GM20000 (cell line): ENCODE measurements at regions not wholly inside any gene's neighbourhood (a gene's known extent, or its start where the extent isn't known, plus 50 kb on each side); places are given as distances from the start of the nearest gene placed in this dataset.

Source experiments
- DNase-seq: peaks from one replicate; pipeline ENCODE4 v3.0.0; 2012; ENCODE audit warnings: low spot score
- CTCF ChIP-seq: IDR thresholded peaks from 2 replicates; pipeline ENCODE4 v1.5.1; 2012; ENCODE audit warnings: mild to moderate bottlenecking, control low read depth; ENCODE audit errors: extremely low read depth, missing control alignments

- TF ChIP-seq CTCF: no peak
Observed at GRCh38 chr14:98507264-98507663, 764.7 kb downstream of the BCL11B start.

DNA sequence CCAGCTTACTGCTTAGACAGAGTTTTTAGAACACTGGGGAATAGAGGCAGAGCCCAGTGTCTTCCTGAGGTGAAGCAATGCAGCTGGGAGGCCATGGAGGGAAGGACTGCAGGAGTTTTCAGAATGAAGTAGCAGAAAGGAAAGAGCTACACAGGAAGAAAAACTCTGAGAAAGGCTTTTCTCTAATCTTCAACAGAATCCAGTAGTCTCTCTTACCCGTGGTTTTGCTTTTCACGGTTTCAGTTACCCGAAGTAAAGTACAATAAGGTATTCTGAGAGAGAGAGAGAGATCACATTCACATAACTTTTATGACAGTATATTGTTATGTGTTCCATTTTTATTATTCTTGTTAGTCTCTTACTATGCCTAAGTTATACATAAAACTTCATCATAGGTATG lies 761.6 kb downstream of the BCL11B start:
- TF ChIP-seq CTCF: no peak
- no peak for DNase-seq

More at GRCh38 chr14:98507264-98507663, 764.7 kb downstream of the BCL11B start:
- DNase-seq: no peak

DNA sequence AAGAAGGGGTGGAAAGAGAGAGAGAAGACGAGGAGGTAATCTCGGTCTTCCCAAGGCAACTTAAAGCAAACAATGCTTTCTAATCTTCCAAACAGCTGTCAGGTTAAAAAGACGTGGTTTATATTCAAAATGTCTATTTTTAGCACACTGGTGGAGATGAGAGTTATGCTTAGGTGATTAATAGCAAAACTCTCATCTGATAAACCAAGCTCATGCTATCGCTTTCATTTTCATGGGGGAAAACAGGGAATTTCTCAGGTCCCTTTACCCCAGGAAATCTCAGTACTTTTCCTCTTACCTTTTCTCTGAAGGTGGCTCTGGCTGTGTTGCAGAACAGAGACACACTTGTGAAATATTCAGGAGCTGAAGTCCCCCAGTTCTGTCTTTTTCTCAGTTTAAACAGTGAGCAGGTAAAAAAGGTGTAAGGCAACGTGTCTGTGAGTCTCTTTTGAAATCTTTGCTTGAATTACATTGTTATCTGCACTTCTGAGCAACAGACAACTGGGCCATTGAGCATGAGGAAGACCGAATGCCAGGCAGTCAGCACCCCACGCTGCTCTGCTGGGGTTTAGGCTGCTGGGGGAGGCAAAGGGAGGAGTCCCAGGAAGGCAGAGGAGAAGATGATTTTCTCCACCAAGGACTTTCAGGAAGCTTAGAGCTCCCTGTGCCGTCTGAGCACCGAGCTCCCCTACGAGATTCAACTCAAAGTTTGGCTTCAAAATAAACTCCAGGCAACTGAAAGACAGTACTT lies 759.3 kb downstream of the BCL11B start:
- no peak for DNase-seq
- no peak for TF ChIP-seq CTCF

- no peak for DNase-seq
- no peak for TF ChIP-seq CTCF
Observed at GRCh38 chr14:98513558-98513957, 758.4 kb downstream of the BCL11B start.

DNA sequence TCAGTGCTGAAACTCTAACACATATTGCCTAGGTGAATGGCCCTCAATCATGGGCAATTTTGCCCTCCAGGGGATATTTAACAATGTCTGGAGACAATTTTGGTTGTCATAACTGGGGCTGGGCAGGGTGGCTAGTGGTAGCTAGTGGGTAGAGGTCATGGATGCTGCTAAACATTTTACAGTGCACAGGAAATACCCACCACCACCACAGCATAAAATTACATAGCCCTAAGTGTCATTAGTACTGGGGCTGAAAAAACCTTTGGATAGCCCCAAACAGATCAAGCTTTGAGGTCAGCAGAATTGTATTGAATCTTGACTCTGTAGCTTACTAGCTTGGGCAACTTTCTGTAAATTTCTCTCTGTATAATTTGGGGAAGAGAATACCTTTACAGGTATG lies 758.0 kb downstream of the BCL11B start:
- no peak for TF ChIP-seq CTCF
- no peak for DNase-seq

GRCh38 chr14:98536256-98536655 lies 735.7 kb downstream of the BCL11B start:
- TF ChIP-seq CTCF: no peak
- DNase-seq: no peak

DNA sequence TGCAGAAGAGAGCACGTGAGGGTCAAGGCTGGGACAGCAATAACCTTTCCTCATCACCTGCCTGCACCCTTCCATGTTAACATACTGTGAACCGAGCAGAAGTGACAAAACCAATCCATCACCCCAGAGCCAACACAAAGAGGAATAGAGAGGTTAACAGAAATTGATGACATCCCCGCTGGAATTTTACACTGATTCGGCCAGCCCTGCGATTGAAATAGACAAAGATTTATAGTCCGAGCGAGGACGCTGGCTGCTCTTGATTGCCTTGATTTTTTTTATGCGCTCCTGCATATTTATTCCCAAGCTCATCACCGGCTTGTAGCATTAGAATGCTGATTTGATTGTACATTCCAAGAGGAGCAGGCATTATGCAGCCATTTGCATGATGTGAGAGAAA lies 729.7 kb downstream of the BCL11B start:
- no peak for TF ChIP-seq CTCF
- no peak for DNase-seq
